ENCODE measurements at regions not wholly inside any gene's neighbourhood (a gene's known extent, or its start where the extent isn't known, plus 50 kb on each side); places are given as distances from the start of the nearest gene placed in this dataset.

DNA sequence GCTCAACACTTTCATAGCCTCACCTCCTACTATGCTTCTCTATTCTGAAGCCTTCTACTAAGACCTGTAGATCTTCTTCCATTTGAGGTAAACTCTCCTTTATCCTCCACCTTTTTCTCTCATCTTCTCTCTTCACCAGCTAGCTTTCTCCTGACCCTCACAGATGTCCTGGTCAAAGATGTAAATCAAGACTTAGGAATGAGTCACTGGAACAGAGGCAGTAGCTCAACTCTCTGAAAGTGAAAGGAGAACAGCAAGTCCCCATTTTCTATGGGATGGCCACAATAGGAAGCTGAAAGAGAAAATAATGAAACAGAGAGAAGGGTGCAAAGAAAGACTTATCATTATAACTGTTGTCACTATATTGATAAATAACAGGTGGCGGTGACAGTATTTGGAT, 86.1 kb upstream of the DOCK9 start:
- peak overlapping the region; percentile 45 for H3K4me2 ChIP-seq (ENCODE audit: control insufficient read depth, extremely low read depth, insufficient read depth, low read depth, low read length)
- dilution Hi-C loops (cut with MboI; ENCODE audit: extremely low pct_ligation_motif_present, low sequenced_read_pairs) = no loop called here
- peaks cover 2% of the 10 kb centered on the region for H3K9me3 ChIP-seq (ENCODE audit: control insufficient read depth, low read depth, low read length)
- H2AFZ ChIP-seq (ENCODE audit: control insufficient read depth, low read length) = no peak overlapping the region
- peaks cover 43% of the 10 kb centered on the region for H3K79me2 ChIP-seq (ENCODE audit: control insufficient read depth, insufficient read depth, low read length)
- H3K9me1 ChIP-seq (ENCODE audit: control insufficient read depth, extremely low read depth, insufficient read depth, low read length) = no peaks in the 10 kb centered on the region
- no peak overlapping the region for H3K27ac ChIP-seq (ENCODE audit: control insufficient read depth, insufficient read depth, low read length)
- FAIRE-seq (peak; percentile 48), DNase-seq (ENCODE audit: low read depth, low spot score) (no peak)
- no peaks in the 10 kb centered on the region for H3K36me3 ChIP-seq (ENCODE audit: control insufficient read depth in 2 of 2, extremely low read depth in 1 of 2, insufficient read depth in 2 of 2, low read length in 2 of 2)
- TF ChIP-seq EZH2 (IDR thresholded peaks at IDR 0.05; ENCODE audit: low read length) = no peak
- TF ChIP-seq, protein P1, sequence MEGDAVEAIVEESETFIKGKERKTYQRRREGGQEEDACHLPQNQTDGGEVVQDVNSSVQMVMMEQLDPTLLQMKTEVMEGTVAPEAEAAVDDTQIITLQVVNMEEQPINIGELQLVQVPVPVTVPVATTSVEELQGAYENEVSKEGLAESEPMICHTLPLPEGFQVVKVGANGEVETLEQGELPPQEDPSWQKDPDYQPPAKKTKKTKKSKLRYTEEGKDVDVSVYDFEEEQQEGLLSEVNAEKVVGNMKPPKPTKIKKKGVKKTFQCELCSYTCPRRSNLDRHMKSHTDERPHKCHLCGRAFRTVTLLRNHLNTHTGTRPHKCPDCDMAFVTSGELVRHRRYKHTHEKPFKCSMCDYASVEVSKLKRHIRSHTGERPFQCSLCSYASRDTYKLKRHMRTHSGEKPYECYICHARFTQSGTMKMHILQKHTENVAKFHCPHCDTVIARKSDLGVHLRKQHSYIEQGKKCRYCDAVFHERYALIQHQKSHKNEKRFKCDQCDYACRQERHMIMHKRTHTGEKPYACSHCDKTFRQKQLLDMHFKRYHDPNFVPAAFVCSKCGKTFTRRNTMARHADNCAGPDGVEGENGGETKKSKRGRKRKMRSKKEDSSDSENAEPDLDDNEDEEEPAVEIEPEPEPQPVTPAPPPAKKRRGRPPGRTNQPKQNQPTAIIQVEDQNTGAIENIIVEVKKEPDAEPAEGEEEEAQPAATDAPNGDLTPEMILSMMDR (optimal IDR thresholded peaks at IDR 0.05 in 1 of 3, IDR thresholded peaks at IDR 0.05 in 1 of 3, conservative IDR thresholded peaks at IDR 0.05 in 1 of 3; ENCODE audit: extremely low read depth in 1 of 3, insufficient read depth in 2 of 3, low read length in 3 of 3) = no peak
- H3K27me3 ChIP-seq (ENCODE audit: control insufficient read depth, extremely low read depth, insufficient read depth, low read length) = no peaks in the 10 kb centered on the region
- no peaks in the 10 kb centered on the region for H4K20me1 ChIP-seq (ENCODE audit: control insufficient read depth, extremely low read depth, insufficient read depth, low read length)
- no peak overlapping the region for H3K9ac ChIP-seq (ENCODE audit: control insufficient read depth, extremely low read depth, insufficient read depth, low read length)
- no peak overlapping the region for H3K4me3 ChIP-seq (ENCODE audit: control insufficient read depth in 2 of 3, extremely low read depth in 1 of 3, insufficient read depth in 2 of 3, low read depth in 1 of 3, low read length in 3 of 3)
- peaks cover 59% of the 10 kb centered on the region for H3K4me1 ChIP-seq (ENCODE audit: control insufficient read depth, extremely low read depth, insufficient read depth, low read length)

DNA sequence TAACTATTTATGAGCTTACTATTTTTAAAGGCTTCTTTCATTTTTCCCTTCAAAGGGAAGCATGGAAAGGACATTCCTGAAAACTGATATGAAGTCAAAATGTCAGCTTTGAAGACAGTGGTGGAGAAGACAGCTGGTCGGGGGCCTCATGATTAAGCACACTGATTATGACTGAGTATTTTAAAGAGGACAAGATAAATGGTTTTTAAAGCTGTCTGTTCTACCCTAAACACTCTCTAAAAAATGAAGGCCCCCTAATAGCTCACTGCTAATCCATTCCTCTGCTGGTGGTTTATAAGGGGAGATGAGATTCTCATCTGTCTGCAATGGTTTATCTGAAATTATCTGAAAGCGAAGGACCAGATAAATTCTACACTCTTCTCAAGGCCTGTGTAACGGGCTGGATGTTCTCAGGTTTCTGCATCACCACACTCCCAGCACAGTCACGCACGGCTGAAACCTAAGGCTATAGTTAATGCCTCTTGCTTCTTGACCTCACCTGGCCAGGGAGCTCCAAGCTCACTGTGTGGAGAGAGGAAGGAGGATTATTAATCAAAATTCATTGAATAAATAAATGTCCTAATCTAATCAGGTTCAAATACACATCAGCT, 86.9 kb upstream of the DOCK9 start:
- DNase-seq (ENCODE audit: low read depth, low spot score) (no peak), FAIRE-seq (no peak)
- no peak overlapping the region for H3K4me2 ChIP-seq (ENCODE audit: control insufficient read depth, extremely low read depth, insufficient read depth, low read depth, low read length)
- dilution Hi-C loops (cut with MboI; ENCODE audit: extremely low pct_ligation_motif_present, low sequenced_read_pairs) = no loop called here
- H3K4me3 ChIP-seq (ENCODE audit: control insufficient read depth in 2 of 3, extremely low read depth in 1 of 3, insufficient read depth in 2 of 3, low read depth in 1 of 3, low read length in 3 of 3) = no peak overlapping the region
- H2AFZ ChIP-seq (ENCODE audit: control insufficient read depth, low read length) = no peak overlapping the region
- H3K9me1 ChIP-seq (ENCODE audit: control insufficient read depth, extremely low read depth, insufficient read depth, low read length) = no peaks in the 10 kb centered on the region
- no peaks in the 10 kb centered on the region for H4K20me1 ChIP-seq (ENCODE audit: control insufficient read depth, extremely low read depth, insufficient read depth, low read length)
- peaks cover 57% of the 10 kb centered on the region for H3K4me1 ChIP-seq (ENCODE audit: control insufficient read depth, extremely low read depth, insufficient read depth, low read length)
- peaks cover 2% of the 10 kb centered on the region for H3K9me3 ChIP-seq (ENCODE audit: control insufficient read depth, low read depth, low read length)
- H3K27me3 ChIP-seq (ENCODE audit: control insufficient read depth, extremely low read depth, insufficient read depth, low read length) = no peaks in the 10 kb centered on the region
- peaks cover 40% of the 10 kb centered on the region for H3K79me2 ChIP-seq (ENCODE audit: control insufficient read depth, insufficient read depth, low read length)
- TF ChIP-seq, protein P1 (optimal IDR thresholded peaks at IDR 0.05 in 1 of 3, IDR thresholded peaks at IDR 0.05 in 1 of 3, conservative IDR thresholded peaks at IDR 0.05 in 1 of 3; ENCODE audit: extremely low read depth in 1 of 3, insufficient read depth in 2 of 3, low read length in 3 of 3) = no peak
- TF ChIP-seq EZH2 (IDR thresholded peaks at IDR 0.05; ENCODE audit: low read length) = no peak
- H3K36me3 ChIP-seq (ENCODE audit: control insufficient read depth in 2 of 2, extremely low read depth in 1 of 2, insufficient read depth in 2 of 2, low read length in 2 of 2) = no peaks in the 10 kb centered on the region
- H3K27ac ChIP-seq (ENCODE audit: control insufficient read depth, insufficient read depth, low read length) = no peak overlapping the region
- no peak overlapping the region for H3K9ac ChIP-seq (ENCODE audit: control insufficient read depth, extremely low read depth, insufficient read depth, low read length)
